ENCODE measurements at regions not wholly inside any gene's neighbourhood (a gene's known extent, or its start where the extent isn't known, plus 50 kb on each side); places are given as distances from the start of the nearest gene placed in this dataset.
A peak's percentile ranks its signal among the peaks of the same experiment; 100 is the strongest.
"Not testable (repeated sequence)": the region's sequence is repeated elsewhere in the genome, so short reads cannot be mapped to it uniquely, and the experiment has no call there.

DNA sequence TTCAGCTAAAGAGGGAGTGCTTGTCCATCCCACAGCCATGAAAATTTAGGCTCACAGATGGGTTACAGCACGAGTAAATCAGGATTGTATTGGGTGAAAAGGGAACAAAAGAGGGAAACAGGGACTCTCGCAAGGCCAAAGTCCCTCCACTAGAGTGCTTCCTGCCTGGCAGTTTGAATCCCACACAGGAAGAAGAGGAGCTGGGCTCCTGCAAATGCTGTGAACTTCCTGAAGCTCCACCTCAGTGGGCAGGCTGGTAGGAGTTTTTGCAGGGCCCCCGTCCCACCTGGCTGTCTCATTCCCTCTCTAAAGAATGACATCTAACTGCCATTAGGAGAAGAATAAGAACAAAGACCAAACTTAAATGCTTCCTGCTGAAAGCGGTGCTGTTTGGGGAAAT, 712.0 kb upstream of the PRMT6 start:
- FAIRE-seq, result no peak
- no peak for DNase-seq (ENCODE audit: low spot score)

DNA sequence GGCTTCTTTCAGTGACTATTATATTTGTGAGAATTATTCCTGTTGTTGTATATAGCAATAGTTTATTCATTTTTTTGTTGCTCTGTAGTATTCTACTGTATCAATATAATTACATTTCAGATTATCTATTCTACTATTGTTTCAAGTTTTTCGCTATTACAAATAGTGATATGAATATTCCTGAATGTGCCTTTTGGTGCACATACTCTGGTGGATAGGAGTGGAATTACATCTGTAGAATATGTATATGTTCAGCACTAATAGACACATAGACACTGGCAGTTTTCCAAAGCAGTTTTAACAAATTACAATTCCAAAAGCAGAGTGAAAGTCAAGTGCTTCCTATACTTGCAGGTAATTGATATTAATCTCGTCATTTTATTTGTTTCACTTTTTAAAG, 696.2 kb upstream of the PRMT6 start:
- DNase-seq (ENCODE audit: low spot score), result no peak
- FAIRE-seq, result no peak

DNA sequence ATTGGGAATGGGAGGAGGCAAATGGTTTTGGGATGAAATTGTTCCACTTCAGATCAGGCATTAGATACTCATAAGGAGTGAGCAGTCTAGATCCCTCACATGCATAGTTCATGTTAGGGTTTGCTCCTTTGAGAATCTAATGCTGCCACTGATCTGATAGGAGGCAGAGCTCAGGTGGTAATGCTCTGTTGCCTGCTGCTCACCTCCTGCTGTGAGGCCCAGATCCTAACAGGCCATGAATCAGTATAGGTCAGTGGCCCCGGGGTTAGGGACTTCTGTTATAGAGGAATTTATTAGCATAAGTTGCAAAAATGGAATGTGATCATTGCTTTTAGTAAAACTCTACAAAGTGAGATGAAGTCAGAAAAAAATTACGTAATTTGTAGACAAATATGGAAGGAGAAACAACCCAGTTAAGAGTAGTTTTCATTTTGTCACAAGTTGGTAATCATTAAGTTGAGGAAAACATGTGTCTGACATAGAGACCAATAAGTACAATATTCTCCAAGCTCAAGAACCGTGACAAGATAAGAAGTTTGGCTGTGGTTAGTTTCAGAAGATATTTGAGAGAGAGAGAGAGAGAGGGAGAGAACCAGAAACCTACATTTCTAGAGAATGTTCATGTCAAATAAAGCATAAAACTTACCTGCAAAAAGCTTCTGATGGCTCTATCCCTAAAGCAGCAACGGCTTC, 689.7 kb upstream of the PRMT6 start:
- DNase-seq (ENCODE audit: low spot score) (no peak), FAIRE-seq (no peak)

DNA sequence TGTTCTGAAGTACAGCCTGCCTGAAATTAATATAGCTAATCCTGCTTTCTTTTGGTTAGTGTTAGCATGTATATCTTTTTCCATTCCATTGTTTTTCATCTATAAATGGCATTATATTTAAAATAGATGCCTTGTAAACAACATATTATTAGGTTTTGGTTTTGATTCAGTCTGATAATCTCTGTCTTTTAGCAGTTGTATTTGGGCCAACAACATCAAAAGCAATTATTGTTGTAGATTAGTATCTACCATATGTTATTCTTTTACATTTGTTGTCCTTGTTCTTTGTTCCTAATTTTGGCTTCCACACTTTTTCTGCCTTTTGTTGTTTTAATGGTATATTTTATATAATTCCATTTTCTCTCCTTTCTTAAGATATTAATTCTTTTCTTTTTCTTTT, 678.2 kb upstream of the PRMT6 start:
- DNase-seq (ENCODE audit: low spot score) (no peak), FAIRE-seq (no peak)

DNA sequence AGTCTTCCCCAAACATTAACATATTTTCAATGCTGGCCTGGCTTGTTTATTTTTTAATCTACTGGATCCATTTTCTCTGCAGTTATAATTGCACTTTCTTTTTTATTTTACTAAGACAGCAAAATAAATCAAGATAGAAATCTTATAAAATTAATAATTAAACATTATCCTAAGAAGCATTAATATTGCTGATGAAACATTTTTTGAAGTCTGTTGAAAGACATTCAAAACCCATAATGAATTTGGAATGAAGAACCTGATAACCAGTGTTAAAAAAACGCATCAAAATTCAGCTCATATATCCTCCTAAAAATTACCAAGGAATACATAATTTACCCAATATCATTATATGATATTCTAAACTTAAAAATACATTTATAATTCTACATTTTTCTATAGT, 675.7 kb upstream of the PRMT6 start:
- DNase-seq (ENCODE audit: low spot score), result no peak
- FAIRE-seq, result no peak

DNA sequence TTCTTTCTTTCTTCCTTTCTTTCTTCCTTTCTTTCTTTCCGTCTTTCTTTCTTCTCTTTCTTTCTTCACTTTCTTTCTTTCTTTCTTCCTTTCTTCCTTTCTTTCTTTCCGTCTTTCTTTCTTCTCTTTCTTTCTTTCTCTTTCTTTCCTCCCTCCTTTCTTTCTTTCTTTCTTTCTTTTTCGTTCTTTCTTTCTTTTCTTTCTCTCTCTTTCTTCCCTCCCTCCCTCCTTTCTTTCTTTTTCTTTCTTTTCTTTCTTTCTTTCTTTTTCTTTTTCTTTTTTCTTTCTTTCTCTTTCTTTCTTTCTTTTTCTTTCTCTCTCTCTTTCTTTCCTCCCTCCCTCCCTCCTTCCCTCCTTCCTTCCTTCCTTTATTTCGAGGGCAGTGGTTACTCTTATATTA, 667.3 kb upstream of the PRMT6 start:
- not testable (repeated sequence) for DNase-seq (ENCODE audit: low spot score); FAIRE-seq

DNA sequence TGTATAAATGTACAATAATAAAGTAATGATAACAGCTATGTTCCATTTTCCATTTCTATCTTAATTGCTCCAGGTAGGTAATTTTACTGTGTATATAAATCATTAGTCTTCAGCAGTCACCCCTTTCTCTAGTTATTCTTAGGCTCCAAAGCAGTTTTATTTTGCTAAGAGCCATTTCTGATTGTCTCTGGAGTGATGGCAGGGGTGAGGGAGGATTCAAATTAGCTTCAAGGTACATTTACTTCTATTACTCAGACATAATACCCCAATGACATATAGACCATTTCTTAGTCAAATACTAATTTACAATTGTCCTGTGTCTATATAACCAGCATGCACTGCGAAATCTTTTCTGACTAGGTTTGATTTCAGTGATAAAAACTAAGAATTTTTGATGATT, 663.4 kb upstream of the PRMT6 start:
- FAIRE-seq, result no peak
- no peak for DNase-seq (ENCODE audit: low spot score)

DNA sequence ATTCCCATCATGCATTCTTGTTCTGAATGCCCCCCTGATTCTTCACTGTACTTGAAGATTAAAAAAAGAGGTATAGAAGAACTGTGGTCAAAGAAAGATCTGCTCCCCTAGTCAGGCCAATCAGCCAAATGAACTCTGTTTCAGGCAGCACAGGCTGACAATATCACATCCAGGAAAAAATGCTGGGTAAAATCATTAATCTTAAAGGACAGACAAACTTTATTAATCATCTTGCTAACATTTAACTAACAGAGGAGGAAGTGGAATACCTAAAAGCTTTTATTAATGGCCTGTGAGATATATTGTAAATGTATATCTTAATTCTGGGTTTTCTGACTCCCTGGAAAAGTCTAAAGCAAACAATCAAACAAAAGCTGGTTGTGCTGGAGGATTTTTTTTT, 660.5 kb upstream of the PRMT6 start:
- FAIRE-seq, result no peak
- no peak for DNase-seq (ENCODE audit: low spot score)

DNA sequence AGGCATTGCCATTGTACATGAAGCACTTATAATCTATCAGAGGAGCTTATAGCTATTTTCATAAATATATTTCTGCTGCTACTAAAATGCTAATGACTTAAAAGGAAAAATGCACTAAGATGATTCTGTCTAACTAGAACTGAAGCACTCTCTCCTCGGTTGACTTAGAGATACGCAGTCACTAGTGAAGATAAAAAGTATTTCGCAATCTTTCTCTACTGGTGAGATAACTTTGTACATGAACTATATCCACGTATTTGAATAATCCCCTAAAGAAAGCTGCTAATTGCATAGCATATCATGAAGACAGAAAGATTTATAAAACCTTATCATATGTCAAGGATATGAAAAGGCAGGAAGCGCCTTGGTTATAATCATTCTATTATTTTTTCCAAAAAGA, 658.1 kb upstream of the PRMT6 start:
- DNase-seq (ENCODE audit: low spot score) (no peak), FAIRE-seq (no peak)

DNA sequence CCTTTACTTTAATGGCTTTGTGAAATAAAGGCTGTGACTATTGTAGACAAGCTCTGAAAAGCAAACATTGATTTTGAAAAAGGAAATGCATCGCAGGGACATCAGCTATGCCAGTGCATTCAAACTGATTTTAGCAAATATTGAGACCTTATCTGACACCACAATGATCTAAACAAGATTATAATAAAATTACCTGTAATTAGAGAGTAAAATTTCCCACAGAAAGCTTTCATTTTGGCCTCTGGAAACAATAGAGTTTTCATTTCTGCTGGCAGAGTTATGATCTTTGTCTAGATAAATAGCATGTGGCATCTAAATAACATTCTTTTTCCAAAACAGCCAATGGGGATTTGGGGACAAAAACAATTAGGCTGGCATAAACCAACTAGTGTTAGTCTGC, 650.4 kb upstream of the PRMT6 start:
- DNase-seq (ENCODE audit: low spot score), result no peak
- FAIRE-seq, result no peak

DNA sequence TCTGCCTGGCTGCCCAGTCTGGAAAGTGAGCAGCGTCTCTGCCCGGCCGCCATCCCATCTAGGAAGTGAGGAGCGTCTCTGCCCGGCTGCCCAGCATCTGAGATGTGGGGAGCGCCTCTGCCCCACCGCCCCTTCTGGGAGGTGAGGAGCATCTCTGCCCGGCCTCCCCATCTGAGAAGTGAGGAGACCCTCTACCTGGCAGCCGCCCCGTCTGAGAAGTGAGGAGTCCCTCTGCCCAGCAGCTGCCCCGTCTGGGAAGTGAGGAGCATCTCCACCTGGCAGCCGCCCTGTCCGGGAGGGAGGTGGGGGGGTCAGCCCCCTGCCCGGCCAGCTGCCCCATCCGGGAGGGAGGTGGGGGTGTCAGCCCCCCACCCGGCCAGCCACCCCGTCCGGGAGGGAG, 644.2 kb upstream of the PRMT6 start:
- not testable (repeated sequence) for FAIRE-seq; DNase-seq (ENCODE audit: low spot score)

DNA sequence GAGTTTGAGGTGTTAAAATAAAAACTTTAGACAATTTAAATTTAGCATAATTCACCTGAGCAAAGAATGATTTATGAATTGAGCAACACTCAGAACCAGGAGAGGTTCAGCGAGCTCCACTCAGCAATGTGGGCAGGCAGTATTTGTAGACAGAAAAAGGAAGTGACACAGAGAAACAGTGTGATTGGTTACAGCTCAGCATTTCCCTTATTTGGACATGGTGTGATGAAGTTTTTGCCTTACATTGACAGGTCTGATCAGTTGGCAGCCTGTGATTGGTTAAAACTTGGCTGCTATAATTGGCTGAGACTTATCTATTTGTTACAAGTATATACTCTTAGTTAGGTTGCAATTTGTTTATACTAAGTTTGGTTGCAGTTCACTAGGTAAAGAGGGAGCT, 621.2 kb upstream of the PRMT6 start:
- DNase-seq (ENCODE audit: low spot score) (no peak), FAIRE-seq (no peak)

DNA sequence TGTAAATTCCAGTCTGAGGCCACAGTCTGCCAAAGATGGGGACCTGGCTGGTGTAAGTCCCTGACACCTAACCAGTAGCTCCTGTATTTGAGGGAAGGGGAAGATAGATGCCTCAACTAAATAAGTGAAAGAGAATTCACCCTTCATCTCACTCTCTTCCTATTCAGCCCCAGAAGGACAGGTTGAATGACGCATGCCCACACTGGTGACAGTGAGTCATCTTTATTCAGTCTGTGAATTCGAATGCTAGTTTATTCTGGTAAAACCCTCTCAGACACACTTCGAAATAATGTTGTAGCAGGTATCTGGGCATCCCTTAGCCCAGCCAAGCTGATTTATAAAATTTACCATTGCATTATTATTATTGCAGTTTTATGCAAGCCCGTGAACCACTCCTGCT, 617.0 kb upstream of the PRMT6 start:
- FAIRE-seq (no peak), DNase-seq (ENCODE audit: low spot score) (peak; percentile 9)

DNA sequence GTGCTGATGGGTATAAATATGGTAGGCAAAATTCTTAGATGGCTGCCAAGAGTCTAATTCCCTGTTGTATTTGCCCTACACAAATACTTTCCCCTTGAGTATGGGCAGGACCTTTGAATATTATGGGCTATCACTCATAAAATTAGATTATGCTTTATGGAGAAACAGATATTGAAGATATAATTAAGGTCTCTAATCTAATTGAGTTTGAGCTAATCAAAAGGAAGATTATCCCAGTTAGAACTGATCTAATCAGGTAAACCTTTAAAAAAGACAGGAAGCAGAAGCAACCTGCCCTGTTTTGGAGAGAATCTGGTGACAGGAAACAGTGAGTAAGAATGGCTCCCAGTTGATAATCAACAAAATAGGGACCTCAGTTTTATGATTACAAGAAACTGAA, 609.0 kb upstream of the PRMT6 start:
- FAIRE-seq (no peak), DNase-seq (ENCODE audit: low spot score) (no peak)

DNA sequence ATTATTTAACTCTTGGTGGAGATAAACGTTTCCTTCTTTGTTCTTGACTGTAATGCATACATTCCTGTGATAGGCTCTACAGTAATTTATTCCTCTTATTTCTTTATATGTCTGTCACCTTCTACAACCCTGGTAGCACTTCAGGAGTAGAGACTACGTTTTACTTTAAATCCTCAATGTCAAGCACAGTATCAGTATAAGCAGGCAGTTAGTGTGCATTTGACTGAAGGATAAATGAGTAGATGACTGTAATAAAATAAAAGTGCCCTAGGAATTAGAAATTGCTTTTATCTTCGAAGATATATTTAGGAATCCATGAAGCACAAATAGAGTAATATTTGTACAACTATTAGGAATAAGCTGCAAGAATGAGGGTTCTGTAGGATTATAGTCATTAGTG, 599.6 kb upstream of the PRMT6 start:
- DNase-seq (ENCODE audit: low spot score) (no peak), FAIRE-seq (no peak)

DNA sequence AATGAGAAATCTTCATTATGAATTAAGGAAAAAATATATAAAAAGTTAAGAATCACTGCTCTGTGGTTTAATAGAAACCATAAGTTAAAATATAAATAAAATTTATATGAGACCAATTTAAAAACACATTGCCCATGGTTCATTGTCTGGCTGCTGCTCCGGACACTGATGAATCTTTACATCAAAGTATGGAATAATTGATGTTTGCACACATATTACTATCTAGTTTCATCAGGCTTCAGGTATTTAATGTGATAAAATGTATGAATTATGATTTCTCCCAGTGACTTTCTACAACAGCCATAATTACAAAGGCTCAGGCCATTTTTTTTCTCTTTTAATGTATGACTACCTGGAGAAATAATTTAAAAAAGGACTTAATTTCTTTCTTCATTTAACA, 599.1 kb upstream of the PRMT6 start:
- DNase-seq (ENCODE audit: low spot score) (no peak), FAIRE-seq (no peak)

DNA sequence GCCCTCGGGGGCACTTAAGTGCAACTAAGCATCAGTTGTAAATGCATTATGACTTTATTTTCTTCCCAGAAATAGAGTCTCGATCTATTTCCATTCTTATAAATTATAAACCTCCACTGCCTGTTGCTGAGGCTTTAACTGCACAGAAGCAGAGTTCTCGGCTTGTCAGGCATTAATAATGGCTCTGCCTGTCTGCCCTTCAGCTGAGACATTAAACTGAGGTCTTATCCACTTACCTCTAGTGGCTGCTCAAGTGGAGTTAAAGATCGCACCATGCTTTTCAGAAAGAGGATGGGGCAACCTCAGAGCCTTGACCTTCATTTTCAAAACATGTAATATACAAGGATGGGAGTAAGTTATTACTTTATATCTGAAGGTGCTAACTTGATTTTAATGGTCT, 597.6 kb upstream of the PRMT6 start:
- no peak for DNase-seq (ENCODE audit: low spot score)
- FAIRE-seq, result no peak

DNA sequence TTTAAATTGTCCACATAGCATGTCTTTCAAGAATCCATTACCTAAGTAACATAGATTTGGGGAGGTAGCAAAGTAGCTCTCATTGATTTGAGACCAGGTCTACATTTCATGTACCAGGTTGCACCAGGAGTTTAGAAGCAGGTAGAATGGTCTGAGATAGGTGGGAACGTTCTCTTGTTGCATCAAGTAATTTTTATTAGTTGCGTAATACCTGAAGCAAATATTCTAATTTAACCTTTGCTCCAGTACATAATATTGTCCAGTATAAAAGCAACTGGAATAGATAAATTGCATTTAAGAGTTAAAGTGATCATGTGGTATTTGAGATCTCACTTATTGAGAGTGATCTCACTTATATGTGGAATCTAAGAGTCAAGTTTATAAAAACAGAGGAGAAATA, 597.1 kb upstream of the PRMT6 start:
- no peak for FAIRE-seq
- DNase-seq (ENCODE audit: low spot score), result no peak

DNA sequence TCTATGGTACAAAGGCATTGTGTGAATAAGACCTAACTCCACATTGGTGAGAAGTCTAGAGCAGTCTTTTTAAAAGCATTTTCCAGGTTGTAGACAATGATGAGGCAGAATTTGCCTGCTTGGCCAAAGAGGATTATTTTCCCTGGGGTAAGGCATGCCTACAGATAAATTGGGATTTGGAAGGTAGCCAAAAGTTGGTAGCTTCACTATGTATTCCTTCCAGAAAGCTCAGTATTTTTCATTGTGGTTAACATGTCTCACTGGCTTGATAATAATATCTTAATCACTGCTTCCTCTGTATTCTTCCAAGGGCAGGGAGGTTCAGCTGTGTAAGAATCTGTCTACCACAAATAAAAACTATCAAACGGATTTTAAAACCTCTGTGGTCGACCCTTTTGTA, 590.8 kb upstream of the PRMT6 start:
- FAIRE-seq (no peak), DNase-seq (ENCODE audit: low spot score) (no peak)

DNA sequence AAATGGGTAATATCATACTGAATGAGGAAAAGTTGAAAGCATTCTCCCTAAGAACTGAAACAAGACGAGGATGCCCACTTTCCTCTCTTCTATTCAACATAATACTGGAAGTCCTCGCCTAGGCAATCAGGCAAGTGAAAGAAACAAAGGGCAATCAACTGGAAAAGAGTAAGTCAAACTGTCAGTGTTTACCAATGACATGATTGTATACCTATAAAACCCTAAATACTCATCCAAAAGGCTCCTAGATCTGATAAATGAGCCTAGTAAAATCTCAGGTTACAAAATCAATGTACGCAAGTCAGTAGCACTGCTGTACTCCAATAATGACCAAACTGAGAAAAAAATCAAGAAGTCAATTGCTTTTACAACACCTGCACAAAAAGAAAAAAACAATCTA, 575.8 kb upstream of the PRMT6 start:
- DNase-seq (ENCODE audit: low spot score) (no peak), FAIRE-seq (no peak)

DNA sequence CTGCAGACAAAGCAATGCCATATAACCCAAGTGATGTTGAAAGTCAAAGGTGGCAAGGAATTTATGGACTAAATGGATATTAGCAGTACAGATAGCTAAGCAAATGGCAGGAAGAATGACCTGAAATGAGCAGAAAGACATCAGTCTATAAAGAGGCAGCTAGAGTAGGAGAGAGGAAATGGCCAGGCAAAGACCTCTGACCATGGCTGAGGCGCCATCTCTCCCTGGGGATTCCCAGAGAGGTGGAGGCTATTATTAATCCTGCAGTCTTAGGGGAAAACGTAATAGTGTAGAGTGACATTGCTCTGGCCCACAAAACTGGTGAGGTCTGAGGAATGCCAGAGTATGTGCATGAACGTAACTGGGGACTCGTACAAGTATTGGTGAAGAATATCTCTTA, 563.6 kb upstream of the PRMT6 start:
- DNase-seq (ENCODE audit: low spot score) (no peak), FAIRE-seq (no peak)

DNA sequence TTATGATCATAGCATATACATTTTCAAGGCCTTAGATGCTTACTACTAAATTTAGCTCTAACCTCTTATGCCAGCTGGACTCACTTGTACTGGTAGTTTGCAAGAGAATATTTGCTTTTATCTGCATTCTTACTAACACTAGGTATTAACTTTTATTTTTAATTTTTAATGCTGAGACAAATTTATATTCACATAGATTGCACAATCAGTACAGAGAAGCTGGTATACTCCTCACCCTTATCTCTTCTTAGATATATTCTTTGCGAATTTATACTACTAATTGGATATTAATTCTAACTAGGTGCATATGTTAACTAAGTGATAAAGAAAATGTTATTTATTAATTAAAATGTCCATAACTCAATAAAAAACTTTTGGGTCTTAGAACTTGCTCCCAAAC, 561.8 kb upstream of the PRMT6 start:
- DNase-seq (ENCODE audit: low spot score) (no peak), FAIRE-seq (no peak)

DNA sequence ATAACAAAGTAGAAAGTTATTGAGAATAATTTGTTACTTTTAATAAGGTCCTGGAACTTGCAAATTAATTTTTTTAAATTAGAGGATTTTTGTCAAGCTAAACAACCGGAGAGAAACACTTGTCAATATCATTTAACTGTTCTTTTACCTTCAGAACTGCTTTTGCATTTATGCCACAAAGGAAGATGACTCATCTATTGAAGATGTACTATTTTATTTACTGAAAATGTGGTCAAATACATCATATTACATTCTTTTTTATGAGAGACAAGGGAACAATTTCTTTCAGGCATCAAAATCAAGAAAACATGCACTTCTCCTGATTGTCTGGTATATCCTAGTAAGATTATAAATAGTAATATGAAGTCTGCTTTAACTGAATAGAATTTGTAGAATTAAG, 558.2 kb upstream of the PRMT6 start:
- DNase-seq (ENCODE audit: low spot score) (peak; percentile 3), FAIRE-seq (no peak)

DNA sequence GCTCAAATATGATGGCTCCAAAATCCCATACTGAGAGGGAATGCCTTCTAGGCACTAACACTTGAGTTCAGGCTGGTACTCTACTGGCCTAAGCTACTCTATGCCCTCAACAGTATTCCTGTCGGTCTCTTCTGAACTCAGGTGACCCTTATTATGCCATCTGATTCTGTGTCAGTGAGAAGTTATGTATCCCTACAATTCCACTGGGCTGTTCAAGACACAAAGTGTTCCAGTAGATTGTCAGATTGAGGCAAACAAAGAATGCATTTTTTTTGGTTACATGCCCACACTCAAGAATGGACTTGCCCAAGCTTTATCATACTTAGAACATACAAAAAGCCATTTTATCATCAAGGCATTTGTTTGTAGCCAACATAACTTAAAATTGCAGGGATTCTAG, 553.8 kb upstream of the PRMT6 start:
- DNase-seq (ENCODE audit: low spot score) (no peak), FAIRE-seq (no peak)

Data from urothelium cell line (cell line).